ENCODE measurements at regions not wholly inside any gene's neighbourhood (a gene's known extent, or its start where the extent isn't known, plus 50 kb on each side); places are given as distances from the start of the nearest gene placed in this dataset.

DNA sequence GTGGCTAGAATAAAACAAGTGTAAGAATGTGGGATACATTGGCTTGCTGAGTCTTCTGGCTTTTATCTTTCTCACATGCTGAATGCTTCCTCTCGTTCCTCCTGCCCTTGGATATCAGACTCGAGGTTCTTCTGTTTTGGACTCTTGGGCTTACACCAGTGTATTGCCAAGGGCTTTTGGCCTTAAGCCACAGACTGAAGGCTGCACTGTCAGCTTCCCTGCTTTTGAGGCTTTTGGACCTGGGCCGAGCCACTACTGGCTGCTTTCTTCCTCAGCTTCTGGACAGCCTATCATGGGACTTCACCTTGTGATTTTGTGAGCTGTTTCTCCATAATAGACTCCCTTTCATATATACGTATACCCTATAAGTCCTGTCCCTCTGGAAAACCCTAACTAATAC is 300.9 kb upstream of the STXBP6 start:
- Histone ChIP-seq H4K20me1 (replicated peaks; ENCODE audit: control insufficient read depth, insufficient read depth, low read length) (no peaks in the 10 kb centered on the region), H2AFZ (ENCODE audit: low read depth, low read length) (no peak overlapping the region), H3K4me2 (ENCODE audit: insufficient read depth, low read length) (no peak overlapping the region), H3K4me1 (replicated peaks in 1 of 2; ENCODE audit: control insufficient read depth in 2 of 2, insufficient read depth in 2 of 2, low read length in 2 of 2) (no peaks in the 10 kb centered on the region), H3K79me2 (ENCODE audit: control insufficient read depth, insufficient read depth, low read length) (no peaks in the 10 kb centered on the region), H3K36me3 (ENCODE audit: control insufficient read depth, insufficient read depth, low read length) (no peaks in the 10 kb centered on the region), H3K4me3 (no peak overlapping the region), H3K9me3 (replicated peaks; ENCODE audit: control insufficient read depth, insufficient read depth, low read depth, low read length) (no peaks in the 10 kb centered on the region), H3K27ac (ENCODE audit: extremely low read depth, low read depth, low read length) (no peak overlapping the region), H3K9ac (ENCODE audit: insufficient read depth in 1 of 2, low read depth in 2 of 2, low read length in 2 of 2) (no peak overlapping the region), H3K27me3 (ENCODE audit: control insufficient read depth in 2 of 2, insufficient read depth in 2 of 2, low read length in 2 of 2) (no peaks in the 10 kb centered on the region), H3K9me1 (ENCODE audit: control insufficient read depth, insufficient read depth, low read length) (no peaks in the 10 kb centered on the region)
- no peak for FAIRE-seq
- intact Hi-C loops (cut with micrococcal nuclease) = no loop called here
- 0% methylated on average over 3 of the region's 4 CpGs for WGBS (ENCODE audit: insufficient coverage, low coverage, missing lambda C conversion rate)
- no peak for DNase-seq (ENCODE audit: extremely low read depth in 1 of 4, low spot score in 3 of 4)
- no peak for ATAC-seq
- no TSS peak for BruUV-seq (replicated peaks)
- in situ Hi-C loops (cut with MboI) = no loop called here
- CTCF ChIA-PET (ENCODE audit: low intra/inter-chr PET ratio) = no interaction called here
- POLR2A ChIA-PET = no interaction called here
- no peak for TF ChIP-seq NFYB (IDR thresholded peaks at IDR 0.05; ENCODE audit: extremely low read depth, insufficient read length)
- TF ChIP-seq ZNF79 (CRISPR knock-in tag; IDR thresholded peaks at IDR 0.05; ENCODE audit: low read depth) = no peak
- TF ChIP-seq BRF1 (IDR thresholded peaks at IDR 0.05; ENCODE audit: borderline replicate concordance, extremely low read depth, insufficient read length) = no peak
- no peak for TF ChIP-seq SRF (CRISPR knock-in tag; IDR thresholded peaks at IDR 0.05)
- no peak for TF ChIP-seq RFX7 (CRISPR knock-in tag; IDR thresholded peaks at IDR 0.05)
- TF ChIP-seq NFIX (CRISPR knock-in tag; IDR thresholded peaks at IDR 0.05; ENCODE audit: low read depth) = no peak

- no TSS peak for BruUV-seq (replicated peaks)
- ChIA-PET POLR2A (no interaction called here), CTCF (ENCODE audit: low intra/inter-chr PET ratio) (no interaction called here)
- TF ChIP-seq HDAC8 (tag; IDR thresholded peaks at IDR 0.05) = no peak
- 0% methylated on average over 3 of the region's 3 CpGs for WGBS (ENCODE audit: insufficient coverage, low coverage, missing lambda C conversion rate)
- no peaks in the 10 kb centered on the region for H3K27me3 ChIP-seq (ENCODE audit: control insufficient read depth in 2 of 2, insufficient read depth in 2 of 2, low read length in 2 of 2)
- in situ Hi-C loops (cut with MboI) (no loop called here), intact Hi-C loops (cut with micrococcal nuclease) (no loop called here)
- DNase-seq (ENCODE audit: extremely low read depth in 1 of 4, low spot score in 3 of 4) (no peak), ATAC-seq (no peak), FAIRE-seq (no peak)
- H3K4me3 ChIP-seq = no peak overlapping the region
- no peaks in the 10 kb centered on the region for H3K4me1 ChIP-seq (replicated peaks in 1 of 2; ENCODE audit: control insufficient read depth in 2 of 2, insufficient read depth in 2 of 2, low read length in 2 of 2)
- H3K9me1 ChIP-seq (ENCODE audit: control insufficient read depth, insufficient read depth, low read length) = no peaks in the 10 kb centered on the region
- no peaks in the 10 kb centered on the region for H3K79me2 ChIP-seq (ENCODE audit: control insufficient read depth, insufficient read depth, low read length)
- H3K4me2 ChIP-seq (ENCODE audit: insufficient read depth, low read length) = no peak overlapping the region
- H3K36me3 ChIP-seq (ENCODE audit: control insufficient read depth, insufficient read depth, low read length) = no peaks in the 10 kb centered on the region
- no peak overlapping the region for H3K27ac ChIP-seq (ENCODE audit: extremely low read depth, low read depth, low read length)
- H4K20me1 ChIP-seq (replicated peaks; ENCODE audit: control insufficient read depth, insufficient read depth, low read length) = no peaks in the 10 kb centered on the region
- H3K9ac ChIP-seq (ENCODE audit: insufficient read depth in 1 of 2, low read depth in 2 of 2, low read length in 2 of 2) = no peak overlapping the region
- no peak overlapping the region for H2AFZ ChIP-seq (ENCODE audit: low read depth, low read length)
- no peaks in the 10 kb centered on the region for H3K9me3 ChIP-seq (replicated peaks; ENCODE audit: control insufficient read depth, insufficient read depth, low read depth, low read length)
These were observed 300.1 kb upstream of the STXBP6 start for GRCh38 chr14:25350021-25350420.

Measured in K562 (cell line).